Upper lobe of left lung (tissue), 4 donors: ENCODE measurements at regions not wholly inside any gene's neighbourhood (a gene's known extent, or its start where the extent isn't known, plus 50 kb on each side); places are given as distances from the start of the nearest gene placed in this dataset.

ENCODE experiments used
- POLR2A ChIP-seq, 4 donors: fragments of 450-650 bp; IDR thresholded peaks; one replicate each; pipeline ENCODE4 v1.5.1; 2016 to 2017; ENCODE audit warnings: antibody characterized with exemption in 4 of 4, mild to moderate bottlenecking in 2 of 4
- POLR2AphosphoS5 ChIP-seq, 2 donors: sonication (generic); formaldehyde crosslinking; IDR thresholded peaks; one replicate each; pipeline ENCODE4 v1.5.1; 2017; ENCODE audit warnings: antibody characterized with exemption in 2 of 2
- TF ChIP-seq, protein P1 (sequence below), 6 experiments: fragments of 450-650 bp in 4 of 6; fragments of 200-600 bp in 2 of 6; sonication (generic) in 2 of 6; IDR thresholded peaks; one replicate each; pipeline ENCODE4 v1.5.1; 2016 to 2019; ENCODE audit warnings: antibody characterized with exemption in 6 of 6

DNA sequence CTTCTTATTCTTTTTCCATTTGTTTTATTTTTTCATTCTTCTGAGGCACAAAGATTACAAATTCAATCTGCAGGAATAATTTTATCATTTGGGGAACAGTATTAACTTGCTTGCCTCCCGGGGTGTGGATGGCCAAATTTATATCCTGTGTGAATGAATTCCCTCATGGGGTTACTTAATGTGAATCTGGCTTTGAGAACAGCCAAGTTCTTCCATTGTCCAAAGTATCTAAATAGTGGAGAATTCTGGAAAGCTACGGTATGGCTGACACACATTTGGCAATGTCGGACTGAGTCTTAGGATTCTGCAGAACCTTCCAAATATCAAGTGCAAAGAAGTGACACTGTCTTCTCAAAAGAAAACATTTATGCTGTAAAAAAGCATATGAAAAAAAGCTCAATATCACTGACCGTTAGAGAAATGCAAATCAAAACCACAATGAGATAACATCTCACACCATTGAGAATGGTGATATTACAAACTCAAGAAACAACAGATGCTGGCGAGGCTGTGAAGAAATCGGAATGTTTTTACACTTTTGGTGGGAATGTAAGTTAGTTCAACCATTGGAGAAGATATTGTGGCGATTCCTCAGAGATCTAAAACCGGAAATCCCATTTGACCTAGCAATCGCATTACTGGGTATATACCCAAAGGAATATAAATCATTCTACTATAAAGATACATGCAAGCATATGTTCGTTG, 620.2 kb downstream of the EFNB2 start:
- TF ChIP-seq, protein P1, sequence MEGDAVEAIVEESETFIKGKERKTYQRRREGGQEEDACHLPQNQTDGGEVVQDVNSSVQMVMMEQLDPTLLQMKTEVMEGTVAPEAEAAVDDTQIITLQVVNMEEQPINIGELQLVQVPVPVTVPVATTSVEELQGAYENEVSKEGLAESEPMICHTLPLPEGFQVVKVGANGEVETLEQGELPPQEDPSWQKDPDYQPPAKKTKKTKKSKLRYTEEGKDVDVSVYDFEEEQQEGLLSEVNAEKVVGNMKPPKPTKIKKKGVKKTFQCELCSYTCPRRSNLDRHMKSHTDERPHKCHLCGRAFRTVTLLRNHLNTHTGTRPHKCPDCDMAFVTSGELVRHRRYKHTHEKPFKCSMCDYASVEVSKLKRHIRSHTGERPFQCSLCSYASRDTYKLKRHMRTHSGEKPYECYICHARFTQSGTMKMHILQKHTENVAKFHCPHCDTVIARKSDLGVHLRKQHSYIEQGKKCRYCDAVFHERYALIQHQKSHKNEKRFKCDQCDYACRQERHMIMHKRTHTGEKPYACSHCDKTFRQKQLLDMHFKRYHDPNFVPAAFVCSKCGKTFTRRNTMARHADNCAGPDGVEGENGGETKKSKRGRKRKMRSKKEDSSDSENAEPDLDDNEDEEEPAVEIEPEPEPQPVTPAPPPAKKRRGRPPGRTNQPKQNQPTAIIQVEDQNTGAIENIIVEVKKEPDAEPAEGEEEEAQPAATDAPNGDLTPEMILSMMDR (IDR thresholded peaks at IDR 0.05), result no peak
- TF ChIP-seq POLR2A (IDR thresholded peaks at IDR 0.05) (no peak), POLR2AphosphoS5 (IDR thresholded peaks at IDR 0.05) (no peak)
